A673 (cell line): ENCODE measurements at regions not wholly inside any gene's neighbourhood (a gene's known extent, or its start where the extent isn't known, plus 50 kb on each side); places are given as distances from the start of the nearest gene placed in this dataset.
A peak's percentile ranks its signal among the peaks of the same experiment; 100 is the strongest.

Experiments
- BruUV-seq: library from RNA; stranded (reverse); fragments of 400-500 nt; replicated peaks from 2 replicates; lab custom pipeline; 2021; lab: Mats Ljungman, UMichigan
- CTCF ChIA-PET: fragments of 300-600 bp; sonication (Branson Sonifier 250); formaldehyde crosslinking; loops from one replicate; lab custom pipeline; 2022; ENCODE audit warnings: antibody characterized with exemption; lab: Charles Lee
- POLR2A ChIA-PET: fragments of 300-600 bp; sonication (Branson Sonifier 250); formaldehyde crosslinking; loops from one replicate; lab custom pipeline; 2022; ENCODE audit warnings: antibody characterized with exemption; ENCODE audit not compliant: low non-redundant PET; lab: Charles Lee
- DNase-seq: peaks from one replicate; pipeline ENCODE4 v3.0.0-alpha.2; 2015; ENCODE audit warnings: low spot score
- H3K27ac ChIP-seq: fragments of 200-600 bp; sonication (generic); 2 replicates; pipeline ENCODE4 v1.5.1; 2016; ENCODE audit warnings: mixed run types, low read depth, mild to moderate bottlenecking, mixed read lengths, antibody characterized with exemption, low read length; ENCODE audit not compliant: poor library complexity, severe bottlenecking
- H3K27me3 ChIP-seq: fragments of 200-600 bp; sonication (generic); replicated peaks from 2 replicates; pipeline ENCODE4 v1.6.1; 2017; ENCODE audit warnings: mixed run types, low read depth, mild to moderate bottlenecking, mixed read lengths, antibody characterized with exemption, low read length; ENCODE audit not compliant: insufficient read depth, poor library complexity
- H3K36me3 ChIP-seq: fragments of 200-600 bp; sonication (generic); 2 replicates; pipeline ENCODE4 v1.6.1; 2016; ENCODE audit warnings: mixed run types, mild to moderate bottlenecking, mixed read lengths, antibody characterized with exemption, low read length; ENCODE audit not compliant: insufficient read depth, poor library complexity, severe bottlenecking
- H3K4me1 ChIP-seq: fragments of 200-600 bp; sonication (generic); 2 replicates; pipeline ENCODE4 v1.6.1; 2017; ENCODE audit warnings: mixed run types, mild to moderate bottlenecking, mixed read lengths, antibody characterized with exemption, low read length; ENCODE audit not compliant: insufficient read depth, poor library complexity, severe bottlenecking
- H3K4me3 ChIP-seq: fragments of 200-600 bp; sonication (generic); 2 replicates; pipeline ENCODE4 v1.5.1; 2016; ENCODE audit warnings: low read depth, mixed run types, mild to moderate bottlenecking, mixed read lengths, low read length; ENCODE audit not compliant: poor library complexity, severe bottlenecking
- H3K9me3 ChIP-seq: fragments of 200-600 bp; sonication (generic); 2 replicates; pipeline ENCODE4 v1.6.1; 2016; ENCODE audit warnings: mixed run types, low read depth, mild to moderate bottlenecking, mixed read lengths, antibody characterized with exemption, low read length; ENCODE audit not compliant: poor library complexity, severe bottlenecking
- EZH2 ChIP-seq: fragments of 200-600 bp; sonication (generic); IDR thresholded peaks from 2 replicates; pipeline ENCODE4 v1.6.1; 2017; ENCODE audit warnings: borderline replicate concordance, low read depth, mild to moderate bottlenecking, mixed read lengths, antibody characterized with exemption, low read length; ENCODE audit not compliant: poor library complexity, severe bottlenecking
- intact Hi-C: fragments of 100-400 bp; cut with micrococcal nuclease; formaldehyde crosslinking; loops from one replicate; pipeline ENCODE4 v1.10.0; 2022; ENCODE audit not compliant: unreplicated experiment
- TF ChIP-seq, protein P1 (sequence below): fragments of 300-800, 200-600 bp; sonication (generic); conservative IDR thresholded peaks from 2 replicates; pipeline ENCODE4 v1.5.1; 2017; ENCODE audit warnings: low read depth, mild to moderate bottlenecking, antibody characterized with exemption, low read length, moderate library complexity, mixed read lengths

DNA sequence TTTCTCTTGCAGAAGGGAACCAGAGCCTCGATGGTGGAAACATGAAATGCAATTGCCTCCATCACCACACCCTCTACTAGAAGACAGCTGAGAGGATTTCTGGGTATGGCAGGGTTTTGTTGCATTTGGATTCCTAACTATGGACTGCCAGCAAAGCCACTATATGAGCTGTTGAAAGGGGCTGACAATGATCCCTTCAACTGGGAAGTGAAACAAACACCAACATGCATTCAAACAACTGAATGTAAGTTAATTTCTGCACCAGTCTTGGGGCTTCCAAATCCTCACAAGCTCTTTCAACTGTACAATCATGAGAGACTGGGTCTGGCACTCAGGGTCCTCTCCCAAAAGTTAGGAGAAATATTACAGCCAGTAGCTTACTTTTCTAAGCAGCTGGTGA, 116.7 kb upstream of the PLCL2 start:
- CTCF ChIA-PET: no interaction called here
- BruUV-seq: no TSS peak
- Histone ChIP-seq H3K4me3 (no peak overlapping the region), H3K27me3 (no peaks in the 10 kb centered on the region), H3K27ac (no peak overlapping the region), H3K9me3 (no peaks in the 10 kb centered on the region), H3K36me3 (no peaks in the 10 kb centered on the region), H3K4me1 (no peaks in the 10 kb centered on the region)
- intact Hi-C loops: no loop called here
- no peak for DNase-seq
- POLR2A ChIA-PET: no interaction called here
- TF ChIP-seq, protein P1, sequence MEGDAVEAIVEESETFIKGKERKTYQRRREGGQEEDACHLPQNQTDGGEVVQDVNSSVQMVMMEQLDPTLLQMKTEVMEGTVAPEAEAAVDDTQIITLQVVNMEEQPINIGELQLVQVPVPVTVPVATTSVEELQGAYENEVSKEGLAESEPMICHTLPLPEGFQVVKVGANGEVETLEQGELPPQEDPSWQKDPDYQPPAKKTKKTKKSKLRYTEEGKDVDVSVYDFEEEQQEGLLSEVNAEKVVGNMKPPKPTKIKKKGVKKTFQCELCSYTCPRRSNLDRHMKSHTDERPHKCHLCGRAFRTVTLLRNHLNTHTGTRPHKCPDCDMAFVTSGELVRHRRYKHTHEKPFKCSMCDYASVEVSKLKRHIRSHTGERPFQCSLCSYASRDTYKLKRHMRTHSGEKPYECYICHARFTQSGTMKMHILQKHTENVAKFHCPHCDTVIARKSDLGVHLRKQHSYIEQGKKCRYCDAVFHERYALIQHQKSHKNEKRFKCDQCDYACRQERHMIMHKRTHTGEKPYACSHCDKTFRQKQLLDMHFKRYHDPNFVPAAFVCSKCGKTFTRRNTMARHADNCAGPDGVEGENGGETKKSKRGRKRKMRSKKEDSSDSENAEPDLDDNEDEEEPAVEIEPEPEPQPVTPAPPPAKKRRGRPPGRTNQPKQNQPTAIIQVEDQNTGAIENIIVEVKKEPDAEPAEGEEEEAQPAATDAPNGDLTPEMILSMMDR: no peak
- TF ChIP-seq EZH2: no peak

DNA sequence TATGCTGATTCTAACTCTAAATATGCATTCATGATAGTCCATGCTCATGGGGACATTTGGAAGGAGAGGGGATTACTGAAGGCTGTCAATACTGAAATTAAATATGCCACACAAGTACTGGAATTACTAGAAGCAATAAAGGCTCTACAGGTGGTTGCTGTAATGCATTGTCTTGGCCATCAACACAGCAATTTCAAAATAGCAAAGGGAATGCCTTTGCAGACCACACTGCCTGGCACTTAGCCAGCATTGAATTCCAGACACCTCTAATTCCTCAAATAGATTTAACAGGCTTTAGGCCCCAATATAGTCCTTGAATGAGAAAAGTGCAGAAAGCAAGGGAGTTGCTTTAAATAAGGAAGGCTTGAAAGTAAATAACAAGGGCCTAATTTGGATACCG, 115.8 kb upstream of the PLCL2 start:
- Histone ChIP-seq H3K4me1 (no peaks in the 10 kb centered on the region), H3K27me3 (no peaks in the 10 kb centered on the region), H3K27ac (no peak overlapping the region), H3K4me3 (no peak overlapping the region), H3K36me3 (no peaks in the 10 kb centered on the region), H3K9me3 (no peaks in the 10 kb centered on the region)
- TF ChIP-seq EZH2: no peak
- TF ChIP-seq, protein P1: no peak
- no TSS peak for BruUV-seq
- DNase-seq: peak; percentile 22
- ChIA-PET CTCF (no interaction called here), POLR2A (no interaction called here)
- intact Hi-C loops: no loop called here

DNA sequence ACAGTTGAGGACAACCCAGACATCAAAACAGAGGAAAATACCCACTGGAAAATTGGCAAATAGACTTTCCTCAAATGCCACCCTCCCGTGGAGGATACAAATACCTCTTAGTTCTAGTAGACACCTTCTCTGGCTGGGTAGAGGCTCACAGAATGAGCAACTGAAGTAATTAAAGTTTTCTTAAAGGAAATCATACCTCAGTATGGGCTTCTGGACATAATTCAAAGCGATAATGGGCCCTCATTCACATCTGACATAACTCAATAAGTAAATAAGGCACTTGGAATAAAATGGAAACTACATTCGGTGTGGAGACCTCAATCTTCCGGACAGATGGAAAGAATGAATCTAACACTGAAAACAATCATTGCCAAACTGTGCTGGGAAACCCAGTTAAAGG, 115.2 kb upstream of the PLCL2 start:
- H3K9me3 ChIP-seq: no peaks in the 10 kb centered on the region
- no TSS peak for BruUV-seq
- H3K4me3 ChIP-seq: no peak overlapping the region
- H3K27ac ChIP-seq: no peak overlapping the region
- no peak for DNase-seq
- H3K36me3 ChIP-seq: no peaks in the 10 kb centered on the region
- H3K27me3 ChIP-seq: no peaks in the 10 kb centered on the region
- intact Hi-C loops: no loop called here
- ChIA-PET CTCF (no interaction called here), POLR2A (no interaction called here)
- TF ChIP-seq, protein P1: no peak
- no peaks in the 10 kb centered on the region for H3K4me1 ChIP-seq
